HG03139 (cell line): ENCODE measurements at regions not wholly inside any gene's neighbourhood (a gene's known extent, or its start where the extent isn't known, plus 50 kb on each side); places are given as distances from the start of the nearest gene placed in this dataset.
A peak's percentile ranks its signal among the peaks of the same experiment; 100 is the strongest.

ENCODE experiments used
- ATAC-seq: cut with Tn5 transposase; IDR thresholded peaks from one replicate; pipeline ENCODE4 v1.9.1; 2021; ENCODE audit not compliant: unreplicated experiment

- peak; percentile 52 for ATAC-seq
Observed at GRCh38 chr18:76686737-76687231, 135.6 kb upstream of the ZNF236 start.

GRCh38 chr18:76685860-76686259 lies 136.5 kb upstream of the ZNF236 start:
- no peak for ATAC-seq

GRCh38 chr18:76685402-76685801 lies 137.0 kb upstream of the ZNF236 start:
- no peak for ATAC-seq

GRCh38 chr18:76684265-76684664 lies 138.1 kb upstream of the ZNF236 start:
- ATAC-seq = no peak

GRCh38 chr18:76679945-76680344 lies 142.4 kb upstream of the ZNF236 start:
- ATAC-seq = no peak

GRCh38 chr18:76679259-76679658 lies 143.1 kb upstream of the ZNF236 start:
- ATAC-seq = no peak

GRCh38 chr18:76678248-76678647 lies 144.1 kb upstream of the ZNF236 start:
- no peak for ATAC-seq

- ATAC-seq = no peak
Observed at GRCh38 chr18:76674596-76674995, 147.8 kb upstream of the ZNF236 start.

GRCh38 chr18:76673281-76674185 lies 148.8 kb upstream of the ZNF236 start:
- ATAC-seq = no peak

- ATAC-seq = no peak
Observed at GRCh38 chr18:76672627-76673026, 149.7 kb upstream of the ZNF236 start.

GRCh38 chr18:76670564-76671288 lies 151.6 kb upstream of the ZNF236 start:
- no peak for ATAC-seq

- no peak for ATAC-seq
Observed at GRCh38 chr18:76668546-76668945, 153.8 kb upstream of the ZNF236 start.

GRCh38 chr18:76668119-76668518 lies 154.2 kb upstream of the ZNF236 start:
- no peak for ATAC-seq

- no peak for ATAC-seq
Observed at GRCh38 chr18:76667603-76668002, 154.8 kb upstream of the ZNF236 start.

GRCh38 chr18:76662626-76663025 lies 159.7 kb upstream of the ZNF236 start:
- ATAC-seq = no peak

- ATAC-seq = no peak
Observed at GRCh38 chr18:76660571-76661192, 161.7 kb upstream of the ZNF236 start.

GRCh38 chr18:76658627-76659026 lies 163.6 kb upstream of the ZNF516 start:
- ATAC-seq = peak; percentile 70

- no peak for ATAC-seq
Observed at GRCh38 chr18:76657911-76658470, 162.9 kb upstream of the ZNF516 start.

GRCh38 chr18:76656925-76657827 lies 162.1 kb upstream of the ZNF516 start:
- no peak for ATAC-seq

GRCh38 chr18:76654577-76654976 lies 159.5 kb upstream of the ZNF516 start:
- ATAC-seq = no peak
